ENCODE measurements at regions not wholly inside any gene's neighbourhood (a gene's known extent, or its start where the extent isn't known, plus 50 kb on each side); places are given as distances from the start of the nearest gene placed in this dataset.
A peak's percentile ranks its signal among the peaks of the same experiment; 100 is the strongest.

DNA sequence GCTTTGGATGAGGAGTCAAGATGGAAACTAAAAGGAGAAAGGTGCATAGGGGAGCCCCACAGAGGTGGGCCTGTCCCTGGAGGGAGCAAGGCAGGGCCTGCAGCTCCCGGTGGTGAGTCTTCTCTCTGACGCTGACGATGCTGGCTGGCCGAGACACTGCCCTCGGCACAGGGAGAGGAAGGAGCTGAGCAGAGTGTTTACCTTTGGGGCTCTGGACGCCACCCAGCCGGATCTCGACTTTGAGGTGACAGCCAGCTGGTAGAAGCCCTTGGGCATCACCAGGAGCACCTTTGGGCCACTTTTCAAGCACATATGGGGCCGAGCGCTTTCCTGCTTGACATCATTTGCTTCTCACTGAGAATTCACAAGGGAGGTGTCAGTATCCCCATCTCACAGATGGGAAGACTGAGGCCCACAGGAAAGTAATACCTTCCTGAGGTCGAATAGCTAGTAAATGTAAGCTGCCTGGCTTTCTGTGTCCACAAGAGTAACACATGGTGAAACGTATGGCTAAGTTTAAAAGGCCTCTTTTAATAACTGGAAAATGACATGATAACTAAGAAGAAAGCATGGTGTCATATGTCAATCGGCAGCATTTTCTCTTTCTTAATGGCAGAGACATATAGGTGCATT, 294.3 kb upstream of the TNRC6C start:
- H3K4me3 Mint-ChIP-seq, result no peak overlapping the region
- no peak for ATAC-seq
- H3K27ac Mint-ChIP-seq, result no peak overlapping the region
- H3K9me3 Mint-ChIP-seq, result peaks cover 10% of the 10 kb centered on the region
- no peak for DNase-seq (ENCODE audit: low spot score in 2 of 2)
- H3K36me3 Mint-ChIP-seq, result peaks cover 7% of the 10 kb centered on the region
- peaks cover 33% of the 10 kb centered on the region for H3K4me1 Mint-ChIP-seq

DNA sequence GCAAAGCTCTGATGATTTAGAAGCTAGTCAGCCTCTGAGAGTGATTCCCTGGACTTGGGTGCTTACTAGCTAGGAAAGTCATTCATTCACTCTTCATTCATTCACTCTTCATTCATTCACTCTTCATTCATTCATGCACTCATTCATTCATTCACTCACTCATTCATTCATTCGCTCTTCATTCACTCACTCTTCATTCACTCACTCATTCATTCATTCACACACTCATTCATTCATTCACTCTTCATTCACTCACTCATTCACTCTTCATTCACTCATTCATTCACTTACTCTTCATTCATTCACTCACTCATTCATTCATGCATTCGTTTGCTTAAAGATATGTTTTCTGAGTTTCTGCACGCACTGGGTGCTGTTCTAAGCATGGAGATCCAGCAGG, 292.7 kb upstream of the TNRC6C start:
- H3K4me1 Mint-ChIP-seq, result peaks cover 33% of the 10 kb centered on the region
- no peak for DNase-seq (ENCODE audit: low spot score in 2 of 2)
- ATAC-seq, result no peak
- peak overlapping the region; percentile 88 for H3K4me3 Mint-ChIP-seq
- H3K27ac Mint-ChIP-seq, result peak overlapping the region; percentile 98
- peaks cover 7% of the 10 kb centered on the region for H3K36me3 Mint-ChIP-seq
- H3K9me3 Mint-ChIP-seq, result peaks cover 10% of the 10 kb centered on the region

DNA sequence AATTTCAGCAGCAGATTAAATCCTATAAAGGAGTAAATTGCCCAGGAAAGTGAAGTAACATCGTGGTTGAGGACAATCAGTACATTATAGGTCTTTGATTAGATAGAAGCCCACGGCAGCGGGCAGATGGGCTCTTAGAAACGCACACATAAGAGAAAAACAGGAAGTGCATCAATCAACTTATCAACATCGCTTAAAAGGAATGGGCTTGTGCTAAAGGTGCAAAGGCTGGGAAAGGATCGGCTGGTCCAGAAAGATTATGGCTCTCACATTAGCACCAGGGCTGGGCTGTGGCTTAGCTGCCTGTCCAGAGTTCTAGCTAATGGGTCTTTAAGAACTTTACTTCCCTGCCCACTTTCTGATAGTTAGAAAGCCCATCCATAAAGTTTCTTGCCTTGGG, 292.0 kb upstream of the TNRC6C start:
- Mint-ChIP-seq H3K4me1 (peaks cover 33% of the 10 kb centered on the region), H3K36me3 (peaks cover 7% of the 10 kb centered on the region), H3K9me3 (peaks cover 10% of the 10 kb centered on the region), H3K4me3 (peak overlapping the region; percentile 88), H3K27ac (peak overlapping the region; percentile 98)
- peak; percentile 5 for ATAC-seq
- DNase-seq (ENCODE audit: low spot score in 2 of 2), result no peak

DNA sequence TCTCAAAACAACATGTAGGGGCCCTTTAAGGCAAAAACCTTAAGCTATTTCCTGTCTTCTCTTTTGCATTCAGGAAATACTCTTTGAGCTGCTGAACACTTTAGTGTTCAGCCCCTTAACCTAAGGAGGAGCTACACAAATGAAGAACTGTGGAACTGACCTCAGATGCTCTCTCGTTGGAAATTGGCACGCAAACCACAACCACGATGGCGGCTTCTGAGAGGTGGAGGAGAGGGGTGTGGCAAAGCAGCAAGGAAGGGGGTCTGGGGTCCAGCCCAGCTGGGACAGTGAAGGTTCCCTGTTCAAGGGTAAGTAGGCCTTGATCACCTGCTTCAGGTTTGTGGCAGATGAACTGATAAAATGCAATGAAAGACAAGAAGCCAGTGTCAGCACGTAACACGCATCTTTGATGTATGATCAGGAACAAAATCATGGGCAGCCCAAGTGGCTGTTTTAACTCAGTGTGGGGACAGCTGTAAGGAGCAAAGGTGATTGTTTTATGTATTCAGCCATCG, 291.6 kb upstream of the TNRC6C start:
- Mint-ChIP-seq H3K4me3 (peak overlapping the region; percentile 88), H3K4me1 (peaks cover 33% of the 10 kb centered on the region)
- peak; percentile 92 for ATAC-seq

DNA sequence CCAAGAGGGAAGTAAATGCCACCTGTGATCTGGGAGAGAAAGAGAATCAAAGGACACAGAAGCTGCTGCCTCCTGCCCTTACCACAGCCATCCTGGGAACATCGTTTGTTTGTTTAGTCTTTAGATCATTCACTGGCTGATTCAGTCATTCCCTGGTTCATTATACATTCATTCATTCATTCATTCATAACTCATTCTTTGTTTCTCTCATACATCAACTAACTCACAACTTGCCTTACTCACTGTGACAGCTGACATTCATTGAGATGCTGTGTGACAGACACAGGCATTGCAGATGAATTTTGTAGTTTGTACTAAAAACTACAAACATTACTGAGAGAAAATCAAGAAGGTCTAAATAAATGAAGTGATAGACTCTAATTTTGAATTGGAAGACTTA, 291.0 kb upstream of the TNRC6C start:
- Mint-ChIP-seq H3K9me3 (peaks cover 10% of the 10 kb centered on the region), H3K4me3 (peak overlapping the region; percentile 88), H3K36me3 (peaks cover 7% of the 10 kb centered on the region), H3K4me1 (peaks cover 33% of the 10 kb centered on the region), H3K27ac (peak overlapping the region; percentile 98)
- DNase-seq (ENCODE audit: low spot score in 2 of 2), result no peak
- ATAC-seq, result peak; percentile 82

More for the DNA sequence above, 291.6 kb upstream of the TNRC6C start:
- Mint-ChIP-seq H3K27ac (peak overlapping the region; percentile 98), H3K36me3 (peaks cover 7% of the 10 kb centered on the region), H3K9me3 (peaks cover 10% of the 10 kb centered on the region)
- DNase-seq (ENCODE audit: low spot score in 2 of 2), result peak; percentile 48 to 87

DNA sequence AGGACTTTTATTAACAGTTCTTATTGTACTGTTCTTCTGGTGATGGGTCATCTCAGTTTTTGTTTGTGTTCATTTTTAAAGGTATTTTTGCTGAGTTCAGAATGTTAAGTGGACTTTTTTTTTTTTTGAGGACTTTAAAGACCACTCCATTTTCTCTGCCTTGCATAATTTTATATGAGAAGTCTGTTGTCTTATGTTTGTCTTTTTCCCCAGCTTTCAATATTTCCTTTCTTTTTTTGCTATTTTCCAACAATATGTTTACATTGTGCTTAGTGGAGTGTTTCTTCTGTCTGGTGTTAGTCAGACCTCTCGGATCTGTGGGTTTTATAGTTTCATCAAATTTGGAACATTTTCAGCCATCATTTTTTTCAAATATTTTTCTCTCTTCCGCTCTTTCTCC, 290.0 kb upstream of the TNRC6C start:
- peaks cover 7% of the 10 kb centered on the region for H3K36me3 Mint-ChIP-seq
- peak overlapping the region; percentile 4 for H3K4me3 Mint-ChIP-seq
- peak overlapping the region; percentile 60 for H3K27ac Mint-ChIP-seq
- DNase-seq (ENCODE audit: low spot score in 2 of 2), result no peak
- peaks cover 33% of the 10 kb centered on the region for H3K4me1 Mint-ChIP-seq
- peaks cover 10% of the 10 kb centered on the region for H3K9me3 Mint-ChIP-seq
- no peak for ATAC-seq

DNA sequence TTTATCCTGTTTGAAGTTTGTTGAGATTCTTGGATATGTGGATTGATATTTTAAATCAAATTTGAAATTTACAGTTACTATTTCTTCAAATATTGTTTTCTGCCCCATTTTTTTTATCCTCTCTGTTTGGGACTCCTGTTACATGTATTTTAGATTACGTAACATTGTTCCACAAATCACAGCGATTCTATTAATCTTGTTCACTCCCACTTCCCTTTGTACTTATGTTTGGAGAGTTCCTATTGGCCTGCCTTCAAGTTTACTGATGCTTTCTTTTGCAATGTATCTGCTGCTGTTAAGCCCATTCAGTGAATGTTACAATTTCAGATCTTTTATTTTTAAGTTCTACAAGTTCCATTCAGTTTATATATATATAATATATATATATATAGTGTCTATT, 288.3 kb upstream of the TNRC6C start:
- peaks cover 8% of the 10 kb centered on the region for H3K9me3 Mint-ChIP-seq
- H3K4me1 Mint-ChIP-seq, result peaks cover 33% of the 10 kb centered on the region
- H3K4me3 Mint-ChIP-seq, result no peak overlapping the region
- no peak overlapping the region for H3K27ac Mint-ChIP-seq
- ATAC-seq (no peak), DNase-seq (ENCODE audit: low spot score in 2 of 2) (no peak)
- H3K36me3 Mint-ChIP-seq, result peaks cover 7% of the 10 kb centered on the region

DNA sequence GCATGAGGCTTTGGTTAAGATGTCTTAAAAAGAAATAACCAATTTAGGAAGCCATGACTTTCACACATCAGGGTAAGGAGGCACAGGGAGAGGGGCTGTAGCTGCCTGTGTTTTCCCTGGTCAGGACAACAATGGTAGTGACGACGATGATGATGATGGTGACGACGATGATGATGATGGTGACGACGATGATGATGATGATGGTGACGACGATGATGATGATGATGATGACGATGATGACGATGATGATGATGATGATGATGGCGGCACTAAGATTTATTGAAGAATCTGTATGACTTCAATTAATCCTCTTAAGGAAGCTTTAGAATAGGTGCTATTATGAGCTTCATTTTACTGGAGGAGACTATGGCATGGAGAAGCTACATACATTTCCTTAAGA, 284.1 kb upstream of the TNRC6C start:
- Mint-ChIP-seq H3K4me1 (no peaks in the 10 kb centered on the region), H3K27ac (no peak overlapping the region), H3K4me3 (no peak overlapping the region), H3K36me3 (no peaks in the 10 kb centered on the region), H3K9me3 (no peaks in the 10 kb centered on the region)
- ATAC-seq, result no peak
- DNase-seq (ENCODE audit: low spot score in 2 of 2), result no peak

DNA sequence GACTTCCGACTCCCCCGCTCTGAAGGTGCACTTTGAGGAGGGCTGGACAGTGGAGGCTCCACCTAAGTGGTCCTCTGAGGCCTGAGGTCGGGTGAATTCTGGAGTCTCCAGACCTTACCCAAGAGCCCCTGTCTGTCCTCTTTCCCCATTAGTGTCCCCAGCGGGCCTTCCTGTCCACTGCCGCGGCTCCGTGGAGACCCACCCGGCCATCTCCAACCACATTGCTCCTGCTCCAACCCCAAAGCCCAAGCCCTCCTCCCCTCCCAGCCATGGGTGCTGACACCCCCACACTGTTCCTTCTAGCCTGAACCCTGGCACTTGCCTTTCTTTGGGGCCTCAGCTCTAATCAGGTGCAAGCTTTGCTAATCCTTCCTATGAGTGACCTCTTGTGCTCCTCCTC, 283.1 kb upstream of the TNRC6C start:
- no peak overlapping the region for H3K4me3 Mint-ChIP-seq

DNA sequence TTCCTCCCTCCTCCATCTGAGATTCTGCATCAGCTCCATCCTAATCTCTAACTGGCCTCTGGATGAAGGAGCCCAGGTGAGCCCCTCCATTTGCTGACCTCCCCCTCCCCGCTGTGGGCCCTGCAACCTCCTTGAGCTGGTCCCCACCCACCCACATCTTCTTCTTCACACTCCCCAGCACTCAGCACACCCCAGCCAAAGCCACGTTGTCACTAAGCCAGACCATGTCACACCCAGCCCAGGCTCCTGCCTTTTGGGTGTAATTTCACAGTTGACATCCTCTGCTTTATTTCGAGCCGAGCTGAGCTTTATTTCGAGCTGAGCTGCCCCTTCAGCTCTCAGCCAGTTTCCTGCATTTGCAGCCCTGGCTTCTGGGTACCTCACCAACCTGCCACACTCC, 282.7 kb upstream of the TNRC6C start:
- no peak overlapping the region for H3K27ac Mint-ChIP-seq
- no peak overlapping the region for H3K4me3 Mint-ChIP-seq
- DNase-seq (ENCODE audit: low spot score in 2 of 2), result no peak
- ATAC-seq, result no peak
- no peaks in the 10 kb centered on the region for H3K36me3 Mint-ChIP-seq
- no peaks in the 10 kb centered on the region for H3K9me3 Mint-ChIP-seq
- no peaks in the 10 kb centered on the region for H3K4me1 Mint-ChIP-seq

More for the DNA sequence above, 283.1 kb upstream of the TNRC6C start:
- Mint-ChIP-seq H3K36me3 (no peaks in the 10 kb centered on the region), H3K9me3 (no peaks in the 10 kb centered on the region), H3K4me1 (no peaks in the 10 kb centered on the region), H3K27ac (no peak overlapping the region)
- DNase-seq (ENCODE audit: low spot score in 2 of 2) (no peak), ATAC-seq (no peak)

DNA sequence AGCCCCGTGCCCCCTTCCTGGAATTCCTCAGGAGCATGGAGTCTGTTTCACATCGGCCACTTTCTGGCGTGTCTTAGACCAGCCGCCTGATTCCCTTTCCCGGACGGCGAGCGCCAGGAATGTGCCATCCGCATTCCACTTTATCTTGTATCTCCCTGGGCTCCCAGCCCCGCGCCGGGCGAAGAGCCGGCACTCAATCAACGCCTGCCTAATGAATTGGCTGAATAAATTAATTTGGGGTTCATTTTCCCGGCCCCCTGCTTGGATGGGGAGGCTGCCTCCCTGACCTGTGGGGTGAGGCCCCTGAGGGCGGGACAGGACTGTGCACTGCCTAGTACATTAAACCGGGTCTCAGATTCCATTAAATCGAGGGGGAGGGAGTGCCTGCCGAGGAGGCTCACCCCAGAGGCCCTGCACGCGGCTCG, 282.3 kb upstream of the TNRC6C start:
- Mint-ChIP-seq H3K9me3 (no peaks in the 10 kb centered on the region), H3K4me1 (no peaks in the 10 kb centered on the region), H3K4me3 (no peak overlapping the region), H3K27ac (no peak overlapping the region), H3K36me3 (no peaks in the 10 kb centered on the region)
- no peak for ATAC-seq
- DNase-seq (ENCODE audit: low spot score in 2 of 2), result no peak

DNA sequence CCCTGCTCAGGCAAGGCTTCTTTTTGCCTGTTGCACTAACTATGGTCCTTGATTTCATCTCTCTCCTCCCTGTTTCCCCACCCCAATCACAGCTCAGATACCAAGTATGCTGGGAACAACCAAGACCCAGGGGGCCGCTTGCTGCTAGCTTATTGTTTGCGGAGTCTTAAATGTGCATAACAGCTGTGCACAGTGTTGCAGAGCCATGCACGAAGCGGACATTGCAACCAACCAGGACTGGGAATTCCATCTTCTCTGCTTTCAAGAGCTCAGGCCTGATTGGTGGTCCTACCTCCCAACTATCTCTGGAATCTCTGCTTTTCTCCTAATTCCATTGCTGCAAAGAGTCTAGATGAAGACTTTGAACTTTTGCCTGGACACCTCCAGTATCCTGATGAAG, 281.3 kb upstream of the TNRC6C start:
- H3K9me3 Mint-ChIP-seq, result no peaks in the 10 kb centered on the region
- no peaks in the 10 kb centered on the region for H3K4me1 Mint-ChIP-seq
- ATAC-seq, result no peak
- no peak overlapping the region for H3K4me3 Mint-ChIP-seq
- no peak for DNase-seq (ENCODE audit: low spot score in 2 of 2)
- H3K36me3 Mint-ChIP-seq, result no peaks in the 10 kb centered on the region
- no peak overlapping the region for H3K27ac Mint-ChIP-seq

DNA sequence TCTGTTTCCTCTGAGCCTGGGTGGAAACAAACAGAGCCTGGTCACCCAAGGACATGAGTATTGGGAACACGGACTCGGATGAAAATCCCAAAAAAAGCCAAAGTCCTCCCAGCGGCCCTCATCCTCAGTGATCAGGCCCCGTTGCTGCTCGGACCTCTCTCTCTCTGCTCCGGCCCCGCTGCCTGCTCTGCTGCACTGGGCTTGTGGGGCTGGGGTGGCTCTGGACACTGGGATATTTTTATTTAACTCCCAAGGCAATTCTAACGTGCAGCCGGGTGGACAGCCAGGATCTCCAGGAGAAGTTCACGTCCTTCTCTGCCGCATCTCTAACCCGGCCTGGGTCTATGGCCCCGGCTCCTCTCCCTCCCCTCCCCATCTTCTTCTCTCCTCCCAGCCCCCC, 280.9 kb upstream of the TNRC6C start:
- Mint-ChIP-seq H3K9me3 (no peaks in the 10 kb centered on the region), H3K4me3 (no peak overlapping the region), H3K4me1 (no peaks in the 10 kb centered on the region), H3K36me3 (no peaks in the 10 kb centered on the region), H3K27ac (no peak overlapping the region)
- no peak for ATAC-seq
- no peak for DNase-seq (ENCODE audit: low spot score in 2 of 2)

DNA sequence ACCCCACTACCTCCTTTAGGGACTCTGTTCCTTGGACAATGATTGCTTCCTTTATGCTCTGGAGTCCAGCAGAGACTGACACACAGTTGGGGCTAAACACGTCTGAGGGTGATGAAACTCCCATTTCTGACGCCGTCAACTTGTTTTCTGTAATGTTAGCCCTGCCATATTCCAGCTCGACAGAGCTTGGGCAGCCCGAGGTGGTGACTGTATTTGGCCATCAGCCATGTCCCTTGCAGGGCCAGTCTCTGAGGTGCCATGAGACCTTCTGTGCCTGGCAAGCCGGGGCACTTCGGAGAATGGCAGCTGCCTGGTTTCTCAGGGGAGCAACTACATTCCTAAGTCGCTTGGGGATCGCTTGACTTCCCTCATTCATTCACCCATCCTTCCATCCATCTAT, 278.9 kb upstream of the TNRC6C start:
- no peak for ATAC-seq
- no peak overlapping the region for H3K27ac Mint-ChIP-seq
- DNase-seq (ENCODE audit: low spot score in 2 of 2), result no peak
- no peak overlapping the region for H3K4me3 Mint-ChIP-seq
- no peaks in the 10 kb centered on the region for H3K4me1 Mint-ChIP-seq
- H3K9me3 Mint-ChIP-seq, result no peaks in the 10 kb centered on the region
- H3K36me3 Mint-ChIP-seq, result no peaks in the 10 kb centered on the region

DNA sequence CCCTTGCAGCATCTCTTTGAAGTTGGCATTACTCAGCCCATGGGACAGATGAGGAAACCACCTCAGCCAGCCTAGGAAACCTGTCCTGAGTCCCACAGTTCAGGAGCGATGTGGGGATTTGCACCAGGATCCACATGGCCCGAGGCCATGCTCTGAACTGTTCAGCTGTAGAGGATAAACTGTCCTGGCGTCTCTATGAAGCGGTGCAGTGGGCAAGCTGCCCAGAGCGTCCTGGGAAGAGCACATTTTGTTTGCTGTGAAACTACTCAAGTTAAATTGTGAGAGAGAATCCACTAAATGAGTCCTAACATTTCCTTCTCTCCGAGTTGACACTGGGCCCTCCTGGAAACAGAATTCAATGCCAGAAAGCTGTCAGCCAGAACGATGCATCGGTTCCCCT, 276.6 kb upstream of the TNRC6C start:
- Mint-ChIP-seq H3K4me3 (no peak overlapping the region), H3K27ac (no peak overlapping the region), H3K4me1 (no peaks in the 10 kb centered on the region), H3K9me3 (no peaks in the 10 kb centered on the region), H3K36me3 (no peaks in the 10 kb centered on the region)
- ATAC-seq (no peak), DNase-seq (ENCODE audit: low spot score in 2 of 2) (no peak)

DNA sequence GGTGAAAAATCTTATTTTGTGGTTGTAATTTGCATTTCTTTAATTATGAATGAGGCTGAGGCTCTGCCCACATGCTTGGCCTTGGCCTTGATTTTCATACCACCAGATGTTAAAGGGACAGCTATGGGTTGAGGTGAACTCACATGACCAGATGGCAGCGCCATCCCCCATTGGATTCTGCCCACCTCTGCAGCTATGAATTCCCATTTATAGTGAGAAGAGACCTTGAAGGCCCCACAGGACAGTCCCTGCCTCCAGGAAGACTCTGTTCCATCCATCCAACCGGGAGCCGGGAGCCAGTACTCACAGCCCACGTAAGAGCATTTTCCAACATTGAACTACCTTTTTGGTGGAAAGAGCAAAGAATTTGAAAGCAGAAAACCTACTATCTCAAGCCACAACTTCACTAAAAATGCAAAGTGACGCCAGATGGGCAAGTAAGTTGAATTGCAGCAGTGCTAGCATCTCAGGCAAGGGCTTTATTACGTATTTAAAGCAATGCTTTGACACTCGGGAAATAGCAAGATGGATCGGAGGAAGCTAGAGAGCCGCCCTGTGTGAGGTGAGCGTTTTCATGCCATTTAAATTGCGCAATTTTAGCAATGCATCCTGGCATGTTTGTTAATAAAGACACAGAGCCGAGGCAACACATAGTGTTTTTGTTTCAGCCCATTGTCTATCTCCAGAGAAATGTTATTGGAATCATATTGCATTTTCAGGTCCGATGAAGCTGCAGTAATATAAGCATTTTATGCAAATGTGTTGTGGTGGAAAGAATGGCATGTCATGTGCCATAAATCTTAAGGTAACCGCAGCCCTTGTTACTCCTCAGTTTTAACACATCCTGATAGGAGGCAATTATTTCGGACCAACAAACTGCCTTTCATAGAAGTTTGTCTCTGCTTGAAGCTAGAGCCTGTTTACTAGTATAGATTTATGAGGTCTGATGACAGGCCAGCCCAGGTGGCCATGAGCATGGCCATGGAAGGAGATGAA, 273.4 kb upstream of the TNRC6C start:
- ATAC-seq, result no peak
- Mint-ChIP-seq H3K4me3 (no peak overlapping the region), H3K9me3 (no peaks in the 10 kb centered on the region), H3K36me3 (no peaks in the 10 kb centered on the region), H3K4me1 (no peaks in the 10 kb centered on the region), H3K27ac (peak overlapping the region; percentile 48)
- DNase-seq (ENCODE audit: low spot score in 2 of 2), result no peak

Measured in stimulated activated effector memory CD8-positive, alpha-beta T cell treated with anti-CD3 and anti-CD28 coated beads, Interleukin-12 subunit alpha, Interleukin-12 subunit beta, amount 100 ng/mL, for 72 hours (primary cell).